ENCODE measurements at regions not wholly inside any gene's neighbourhood (a gene's known extent, or its start where the extent isn't known, plus 50 kb on each side); places are given as distances from the start of the nearest gene placed in this dataset.
"Not testable (repeated sequence)": the region's sequence is repeated elsewhere in the genome, so short reads cannot be mapped to it uniquely, and the experiment has no call there.

DNA sequence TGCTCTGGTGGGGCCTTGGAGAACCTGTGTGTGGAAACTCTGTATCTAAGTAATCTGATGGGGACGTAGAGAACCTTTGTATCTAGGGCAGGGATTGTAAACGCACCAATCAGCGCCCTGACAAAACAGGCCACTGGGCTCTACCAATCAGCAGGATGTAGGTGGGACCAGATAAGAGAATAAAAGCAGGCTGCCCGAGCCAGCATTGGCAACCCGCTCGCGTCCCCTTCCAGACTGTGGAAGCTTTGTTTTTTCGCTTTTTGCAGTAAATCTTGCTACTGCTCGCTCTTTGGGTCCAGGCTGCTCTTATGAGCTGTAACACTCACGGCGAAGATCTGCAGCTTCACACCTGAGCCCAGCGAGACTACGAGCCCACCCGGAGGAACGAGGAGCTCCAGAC is 299.3 kb downstream of the SLC7A11 start:
- not testable (repeated sequence) for TF ChIP-seq JUND (IDR thresholded peaks at IDR 0.05); SMC3 (IDR thresholded peaks at IDR 0.05; ENCODE audit: low read depth, low read length); SIN3A (IDR thresholded peaks at IDR 0.05; ENCODE audit: borderline replicate concordance, low read depth, low read length); RXRA (IDR thresholded peaks at IDR 0.05; ENCODE audit: borderline replicate concordance, low read depth); RCOR1 (IDR thresholded peaks at IDR 0.05; ENCODE audit: low read length); PBX3 (IDR thresholded peaks at IDR 0.05); YY1 (IDR thresholded peaks at IDR 0.05; ENCODE audit: low read depth); ZBTB33 (IDR thresholded peaks at IDR 0.05; ENCODE audit: borderline replicate concordance, low read depth); MAX (IDR thresholded peaks at IDR 0.05; ENCODE audit: low read depth)
- TF ChIP-seq, protein P1, sequence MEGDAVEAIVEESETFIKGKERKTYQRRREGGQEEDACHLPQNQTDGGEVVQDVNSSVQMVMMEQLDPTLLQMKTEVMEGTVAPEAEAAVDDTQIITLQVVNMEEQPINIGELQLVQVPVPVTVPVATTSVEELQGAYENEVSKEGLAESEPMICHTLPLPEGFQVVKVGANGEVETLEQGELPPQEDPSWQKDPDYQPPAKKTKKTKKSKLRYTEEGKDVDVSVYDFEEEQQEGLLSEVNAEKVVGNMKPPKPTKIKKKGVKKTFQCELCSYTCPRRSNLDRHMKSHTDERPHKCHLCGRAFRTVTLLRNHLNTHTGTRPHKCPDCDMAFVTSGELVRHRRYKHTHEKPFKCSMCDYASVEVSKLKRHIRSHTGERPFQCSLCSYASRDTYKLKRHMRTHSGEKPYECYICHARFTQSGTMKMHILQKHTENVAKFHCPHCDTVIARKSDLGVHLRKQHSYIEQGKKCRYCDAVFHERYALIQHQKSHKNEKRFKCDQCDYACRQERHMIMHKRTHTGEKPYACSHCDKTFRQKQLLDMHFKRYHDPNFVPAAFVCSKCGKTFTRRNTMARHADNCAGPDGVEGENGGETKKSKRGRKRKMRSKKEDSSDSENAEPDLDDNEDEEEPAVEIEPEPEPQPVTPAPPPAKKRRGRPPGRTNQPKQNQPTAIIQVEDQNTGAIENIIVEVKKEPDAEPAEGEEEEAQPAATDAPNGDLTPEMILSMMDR (IDR thresholded peaks at IDR 0.05) = not testable (repeated sequence)
